GM12878 (cell line): ENCODE measurements at regions not wholly inside any gene's neighbourhood (a gene's known extent, or its start where the extent isn't known, plus 50 kb on each side); places are given as distances from the start of the nearest gene placed in this dataset.

Experiments used
- BMI1 ChIP-seq: fragments of 450-650 bp; IDR thresholded peaks from 2 replicates; pipeline ENCODE4 v1.6.1; 2016; ENCODE audit warnings: mild to moderate bottlenecking, moderate library complexity, borderline replicate concordance
- CBX5 ChIP-seq: sonication (generic); IDR thresholded peaks from 2 replicates; pipeline ENCODE4 v1.6.1; 2016; ENCODE audit warnings: low read depth, moderate library complexity, mild to moderate bottlenecking, inconsistent platforms
- EED ChIP-seq: sonication (generic); IDR thresholded peaks from 2 replicates; pipeline ENCODE4 v1.6.1; 2016; ENCODE audit warnings: antibody characterized with exemption, low read depth
- ETV6 ChIP-seq, 2 experiments: fragments of 450-650 bp in 1 of 2; IDR thresholded peaks in 1 of 2; conservative IDR thresholded peaks in 1 of 2; 2 replicates each; pipeline ENCODE4 v1.6.1; 2014; ENCODE audit warnings: antibody characterized with exemption in 1 of 2, borderline replicate concordance in 1 of 2, low read depth in 1 of 2, mild to moderate bottlenecking in 1 of 2, moderate library complexity in 1 of 2
- HCFC1 ChIP-seq: fragments of 150-350 bp; IDR thresholded peaks from 2 replicates; pipeline ENCODE4 v1.6.1; 2014; ENCODE audit warnings: low read length
- IRF4 ChIP-seq: IDR thresholded peaks from 2 replicates; pipeline ENCODE4 v1.6.1; 2011; ENCODE audit warnings: low read depth, low read length
- KAT2A ChIP-seq: conservative IDR thresholded peaks from 2 replicates; pipeline ENCODE4 v1.6.1; 2011; ENCODE audit warnings: low read depth, low read length; ENCODE audit not compliant: control insufficient read depth
- POLR2AphosphoS2 ChIP-seq: IDR thresholded peaks from 2 replicates; pipeline ENCODE4 v1.6.1; 2011; ENCODE audit warnings: low read depth, mild to moderate bottlenecking, low read length, improper control_type of control experiment, moderate library complexity
- RCOR1 ChIP-seq: conservative IDR thresholded peaks from 2 replicates; pipeline ENCODE4 v1.6.1; 2012; ENCODE audit warnings: low read depth, low read length, improper control_type of control experiment
- SMAD5 ChIP-seq: IDR thresholded peaks from 2 replicates; pipeline ENCODE4 v1.6.1; 2016; ENCODE audit warnings: antibody characterized with exemption, low read depth
- SUZ12 ChIP-seq: fragments of 200-600 bp; sonication (generic); IDR thresholded peaks from one replicate; pipeline ENCODE4 v1.6.1; 2018; ENCODE audit warnings: antibody characterized with exemption, mild to moderate bottlenecking; ENCODE audit not compliant: unreplicated experiment
- TCF7 ChIP-seq: IDR thresholded peaks from 2 replicates; pipeline ENCODE4 v1.6.1; 2014; ENCODE audit warnings: antibody characterized with exemption, borderline replicate concordance
- YBX1 ChIP-seq: fragments of 450-650 bp; IDR thresholded peaks from 2 replicates; pipeline ENCODE4 v1.6.1; 2016; ENCODE audit warnings: antibody characterized with exemption
- ZNF384 ChIP-seq: IDR thresholded peaks from 2 replicates; pipeline ENCODE4 v1.6.1; 2012; ENCODE audit warnings: low read depth, mild to moderate bottlenecking, low read length, improper control_type of control experiment, borderline replicate concordance
- TF ChIP-seq, protein P1 (sequence below): fragments of 450-650 bp; IDR thresholded peaks from 2 replicates; pipeline ENCODE4 v1.6.1; 2018; ENCODE audit warnings: borderline replicate concordance, mild to moderate bottlenecking; ENCODE audit not compliant: partially characterized antibody
- TF ChIP-seq, protein P2 (sequence below): fragments of 150-350 bp; IDR thresholded peaks from 2 replicates; pipeline ENCODE4 v1.6.1; 2014; ENCODE audit warnings: mild to moderate bottlenecking, low read depth, low read length
- TF ChIP-seq, protein P3 (sequence below): fragments of 450-650 bp; IDR thresholded peaks from 2 replicates; pipeline ENCODE4 v1.6.1; 2017; ENCODE audit warnings: antibody characterized with exemption, mild to moderate bottlenecking, moderate library complexity
- TF ChIP-seq, protein P4 (sequence below): fragments of 450-650 bp; IDR thresholded peaks from 2 replicates; pipeline ENCODE4 v1.6.1; 2014; ENCODE audit warnings: mild to moderate bottlenecking

DNA sequence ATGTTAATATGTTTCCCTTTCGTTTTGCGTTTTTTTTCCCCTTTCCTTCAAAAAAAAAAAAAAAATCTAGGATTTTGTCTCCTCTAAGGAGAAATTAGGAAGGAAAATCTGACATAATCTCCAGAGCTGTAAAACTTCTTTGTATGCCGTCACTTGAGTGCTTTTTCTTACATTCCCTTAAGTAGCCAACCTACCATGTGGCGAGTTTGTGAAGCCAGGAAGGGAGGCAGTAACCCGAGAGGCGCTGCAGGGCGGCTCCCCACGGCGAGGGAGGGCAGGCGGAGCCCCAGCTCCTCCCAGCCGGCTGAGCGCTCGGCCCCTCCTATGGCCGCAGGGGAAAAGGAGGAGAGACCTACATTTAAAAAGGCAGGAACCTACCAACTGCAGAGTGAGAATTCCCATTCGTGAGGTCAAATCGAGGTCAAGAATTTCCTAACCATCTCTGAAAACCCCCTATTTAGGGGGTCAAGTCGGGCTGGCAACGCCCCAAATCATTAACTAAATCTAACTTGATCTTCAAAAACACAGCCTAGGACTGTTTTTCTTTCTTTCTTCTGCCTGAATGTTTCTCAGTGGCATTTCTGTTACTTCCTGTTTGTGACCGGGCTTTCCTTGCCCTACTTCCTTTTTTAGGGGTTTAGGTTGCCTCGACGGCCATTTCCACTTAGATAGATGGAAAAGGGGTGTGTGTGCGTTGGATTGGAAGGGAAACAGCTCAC is 345.1 kb upstream of the KLF3 start (continued):
- TF ChIP-seq, protein P1, sequence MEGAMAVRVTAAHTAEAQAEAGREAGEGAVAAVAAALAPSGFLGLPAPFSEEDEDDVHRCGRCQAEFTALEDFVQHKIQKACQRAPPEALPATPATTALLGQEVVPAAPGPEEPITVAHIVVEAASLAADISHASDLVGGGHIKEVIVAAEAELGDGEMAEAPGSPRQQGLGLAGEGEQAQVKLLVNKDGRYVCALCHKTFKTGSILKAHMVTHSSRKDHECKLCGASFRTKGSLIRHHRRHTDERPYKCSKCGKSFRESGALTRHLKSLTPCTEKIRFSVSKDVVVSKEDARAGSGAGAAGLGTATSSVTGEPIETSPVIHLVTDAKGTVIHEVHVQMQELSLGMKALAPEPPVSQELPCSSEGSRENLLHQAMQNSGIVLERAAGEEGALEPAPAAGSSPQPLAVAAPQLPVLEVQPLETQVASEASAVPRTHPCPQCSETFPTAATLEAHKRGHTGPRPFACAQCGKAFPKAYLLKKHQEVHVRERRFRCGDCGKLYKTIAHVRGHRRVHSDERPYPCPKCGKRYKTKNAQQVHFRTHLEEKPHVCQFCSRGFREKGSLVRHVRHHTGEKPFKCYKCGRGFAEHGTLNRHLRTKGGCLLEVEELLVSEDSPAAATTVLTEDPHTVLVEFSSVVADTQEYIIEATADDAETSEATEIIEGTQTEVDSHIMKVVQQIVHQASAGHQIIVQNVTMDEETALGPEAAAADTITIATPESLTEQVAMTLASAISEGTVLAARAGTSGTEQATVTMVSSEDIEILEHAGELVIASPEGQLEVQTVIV, result no peak
- TF ChIP-seq ZNF384 (no peak), YBX1 (no peak), TCF7 (peak; percentile 15; the same call in 1 of the 2 replicates), EED (peak; percentile 84), IRF4 (no peak), POLR2AphosphoS2 (no peak), CBX5 (no peak; the same call in 1 of the 2 replicates), HCFC1 (no peak), RCOR1 (no peak), SUZ12 (no peak), BMI1 (no peak), SMAD5 (peak; percentile 42; the same call in 1 of the 2 replicates), KAT2A (no peak), ETV6 (conservative IDR thresholded peaks at IDR 0.05 in 1 of 2, IDR thresholded peaks at IDR 0.05 in 1 of 2; ENCODE audit: borderline replicate concordance in 1 of 2, low read depth in 1 of 2) (peak in 1 of 2 experiments; percentile 93; a peak in 1 of 4 replicates)
- TF ChIP-seq, protein P2, sequence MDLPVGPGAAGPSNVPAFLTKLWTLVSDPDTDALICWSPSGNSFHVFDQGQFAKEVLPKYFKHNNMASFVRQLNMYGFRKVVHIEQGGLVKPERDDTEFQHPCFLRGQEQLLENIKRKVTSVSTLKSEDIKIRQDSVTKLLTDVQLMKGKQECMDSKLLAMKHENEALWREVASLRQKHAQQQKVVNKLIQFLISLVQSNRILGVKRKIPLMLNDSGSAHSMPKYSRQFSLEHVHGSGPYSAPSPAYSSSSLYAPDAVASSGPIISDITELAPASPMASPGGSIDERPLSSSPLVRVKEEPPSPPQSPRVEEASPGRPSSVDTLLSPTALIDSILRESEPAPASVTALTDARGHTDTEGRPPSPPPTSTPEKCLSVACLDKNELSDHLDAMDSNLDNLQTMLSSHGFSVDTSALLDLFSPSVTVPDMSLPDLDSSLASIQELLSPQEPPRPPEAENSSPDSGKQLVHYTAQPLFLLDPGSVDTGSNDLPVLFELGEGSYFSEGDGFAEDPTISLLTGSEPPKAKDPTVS, result no peak
- TF ChIP-seq, protein P3, sequence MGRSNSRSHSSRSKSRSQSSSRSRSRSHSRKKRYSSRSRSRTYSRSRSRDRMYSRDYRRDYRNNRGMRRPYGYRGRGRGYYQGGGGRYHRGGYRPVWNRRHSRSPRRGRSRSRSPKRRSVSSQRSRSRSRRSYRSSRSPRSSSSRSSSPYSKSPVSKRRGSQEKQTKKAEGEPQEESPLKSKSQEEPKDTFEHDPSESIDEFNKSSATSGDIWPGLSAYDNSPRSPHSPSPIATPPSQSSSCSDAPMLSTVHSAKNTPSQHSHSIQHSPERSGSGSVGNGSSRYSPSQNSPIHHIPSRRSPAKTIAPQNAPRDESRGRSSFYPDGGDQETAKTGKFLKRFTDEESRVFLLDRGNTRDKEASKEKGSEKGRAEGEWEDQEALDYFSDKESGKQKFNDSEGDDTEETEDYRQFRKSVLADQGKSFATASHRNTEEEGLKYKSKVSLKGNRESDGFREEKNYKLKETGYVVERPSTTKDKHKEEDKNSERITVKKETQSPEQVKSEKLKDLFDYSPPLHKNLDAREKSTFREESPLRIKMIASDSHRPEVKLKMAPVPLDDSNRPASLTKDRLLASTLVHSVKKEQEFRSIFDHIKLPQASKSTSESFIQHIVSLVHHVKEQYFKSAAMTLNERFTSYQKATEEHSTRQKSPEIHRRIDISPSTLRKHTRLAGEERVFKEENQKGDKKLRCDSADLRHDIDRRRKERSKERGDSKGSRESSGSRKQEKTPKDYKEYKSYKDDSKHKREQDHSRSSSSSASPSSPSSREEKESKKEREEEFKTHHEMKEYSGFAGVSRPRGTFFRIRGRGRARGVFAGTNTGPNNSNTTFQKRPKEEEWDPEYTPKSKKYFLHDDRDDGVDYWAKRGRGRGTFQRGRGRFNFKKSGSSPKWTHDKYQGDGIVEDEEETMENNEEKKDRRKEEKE, result no peak
- TF ChIP-seq, protein P4, sequence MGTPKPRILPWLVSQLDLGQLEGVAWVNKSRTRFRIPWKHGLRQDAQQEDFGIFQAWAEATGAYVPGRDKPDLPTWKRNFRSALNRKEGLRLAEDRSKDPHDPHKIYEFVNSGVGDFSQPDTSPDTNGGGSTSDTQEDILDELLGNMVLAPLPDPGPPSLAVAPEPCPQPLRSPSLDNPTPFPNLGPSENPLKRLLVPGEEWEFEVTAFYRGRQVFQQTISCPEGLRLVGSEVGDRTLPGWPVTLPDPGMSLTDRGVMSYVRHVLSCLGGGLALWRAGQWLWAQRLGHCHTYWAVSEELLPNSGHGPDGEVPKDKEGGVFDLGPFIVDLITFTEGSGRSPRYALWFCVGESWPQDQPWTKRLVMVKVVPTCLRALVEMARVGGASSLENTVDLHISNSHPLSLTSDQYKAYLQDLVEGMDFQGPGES, result no peak
